ENCODE measurements at regions not wholly inside any gene's neighbourhood (a gene's known extent, or its start where the extent isn't known, plus 50 kb on each side); places are given as distances from the start of the nearest gene placed in this dataset.

DNA sequence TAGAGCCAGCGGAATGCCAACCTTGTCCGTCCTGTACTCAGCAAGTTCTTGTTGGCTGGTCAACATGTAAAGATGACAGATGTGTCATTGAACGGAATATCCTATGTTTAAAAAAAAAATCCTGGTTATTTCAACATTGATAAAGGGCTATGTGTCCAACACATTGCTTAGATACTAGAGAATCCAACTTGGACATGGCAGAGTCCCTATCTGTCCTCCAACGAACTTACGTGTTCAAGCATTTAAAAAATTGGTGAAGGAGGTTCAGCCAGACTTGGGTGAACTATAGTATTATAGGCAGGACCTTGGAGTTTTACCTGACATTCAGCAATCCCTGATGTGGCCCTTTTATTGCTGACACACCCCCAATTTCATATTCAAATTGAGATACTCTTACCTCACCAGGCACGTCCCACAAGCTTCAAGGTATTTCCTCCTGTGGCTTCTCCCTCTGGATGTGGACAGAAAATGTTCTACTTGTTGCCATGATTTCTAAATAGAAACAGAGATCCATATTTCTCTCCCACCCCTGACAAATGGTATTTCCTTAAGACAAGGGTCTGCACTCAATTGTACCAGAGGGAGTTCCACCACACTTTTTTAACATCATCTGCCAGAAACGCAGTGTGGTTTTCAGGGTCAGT lies 207.7 kb upstream of the TPM1 start:
- DNase-seq (ENCODE audit: low spot score): no peak
- BruUV-seq (replicated peaks): no TSS peak
- ChIA-PET CTCF (no interaction called here), POLR2A (ENCODE audit: low non-redundant PET) (no interaction called here)
- intact Hi-C loops (cut with micrococcal nuclease; ENCODE audit: unreplicated experiment): no loop called here
- no peaks in the 10 kb centered on the region for H3K9me3 ChIP-seq (ENCODE audit: low read depth, low read length, poor library complexity, severe bottlenecking)
- no peaks in the 10 kb centered on the region for H3K36me3 ChIP-seq (ENCODE audit: insufficient read depth, low read length, poor library complexity, severe bottlenecking)
- TF ChIP-seq, protein P1, sequence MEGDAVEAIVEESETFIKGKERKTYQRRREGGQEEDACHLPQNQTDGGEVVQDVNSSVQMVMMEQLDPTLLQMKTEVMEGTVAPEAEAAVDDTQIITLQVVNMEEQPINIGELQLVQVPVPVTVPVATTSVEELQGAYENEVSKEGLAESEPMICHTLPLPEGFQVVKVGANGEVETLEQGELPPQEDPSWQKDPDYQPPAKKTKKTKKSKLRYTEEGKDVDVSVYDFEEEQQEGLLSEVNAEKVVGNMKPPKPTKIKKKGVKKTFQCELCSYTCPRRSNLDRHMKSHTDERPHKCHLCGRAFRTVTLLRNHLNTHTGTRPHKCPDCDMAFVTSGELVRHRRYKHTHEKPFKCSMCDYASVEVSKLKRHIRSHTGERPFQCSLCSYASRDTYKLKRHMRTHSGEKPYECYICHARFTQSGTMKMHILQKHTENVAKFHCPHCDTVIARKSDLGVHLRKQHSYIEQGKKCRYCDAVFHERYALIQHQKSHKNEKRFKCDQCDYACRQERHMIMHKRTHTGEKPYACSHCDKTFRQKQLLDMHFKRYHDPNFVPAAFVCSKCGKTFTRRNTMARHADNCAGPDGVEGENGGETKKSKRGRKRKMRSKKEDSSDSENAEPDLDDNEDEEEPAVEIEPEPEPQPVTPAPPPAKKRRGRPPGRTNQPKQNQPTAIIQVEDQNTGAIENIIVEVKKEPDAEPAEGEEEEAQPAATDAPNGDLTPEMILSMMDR (conservative IDR thresholded peaks at IDR 0.05; ENCODE audit: low read depth, low read length): no peak
- TF ChIP-seq EZH2 (IDR thresholded peaks at IDR 0.05; ENCODE audit: borderline replicate concordance, low read depth, low read length, poor library complexity, severe bottlenecking): no peak
- no peak overlapping the region for H3K27ac ChIP-seq (ENCODE audit: low read depth, low read length, poor library complexity, severe bottlenecking)
- no peaks in the 10 kb centered on the region for H3K4me1 ChIP-seq (ENCODE audit: insufficient read depth, low read length, poor library complexity, severe bottlenecking)
- no peaks in the 10 kb centered on the region for H3K27me3 ChIP-seq (replicated peaks; ENCODE audit: insufficient read depth, low read depth, low read length, poor library complexity)
- H3K4me3 ChIP-seq (ENCODE audit: low read depth, low read length, poor library complexity, severe bottlenecking): no peak overlapping the region

DNA sequence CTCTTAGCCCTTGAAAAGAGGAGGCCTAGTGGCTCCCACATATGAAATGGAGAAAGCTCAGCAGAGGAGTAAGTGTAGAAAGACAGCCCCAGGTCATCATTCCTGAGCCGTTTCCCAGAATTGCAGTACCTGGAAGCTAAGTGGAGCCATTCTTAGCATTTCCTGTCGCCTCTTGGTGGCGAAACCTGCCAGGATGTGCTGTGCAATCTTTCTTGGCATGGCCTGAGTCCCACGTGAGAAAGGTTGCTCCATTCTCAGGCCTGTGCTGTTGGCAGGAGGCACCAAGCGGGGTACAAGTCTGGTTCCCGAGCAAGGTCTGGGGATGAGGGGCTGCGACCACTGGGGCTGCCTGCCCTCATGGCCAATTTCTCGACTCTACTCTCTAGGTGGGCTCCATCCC lies 207.2 kb upstream of the TPM1 start:
- H3K36me3 ChIP-seq (ENCODE audit: insufficient read depth, low read length, poor library complexity, severe bottlenecking): no peaks in the 10 kb centered on the region
- intact Hi-C loops (cut with micrococcal nuclease; ENCODE audit: unreplicated experiment): no loop called here
- TF ChIP-seq, protein P1 (conservative IDR thresholded peaks at IDR 0.05; ENCODE audit: low read depth, low read length): no peak
- TF ChIP-seq EZH2 (IDR thresholded peaks at IDR 0.05; ENCODE audit: borderline replicate concordance, low read depth, low read length, poor library complexity, severe bottlenecking): no peak

DNA sequence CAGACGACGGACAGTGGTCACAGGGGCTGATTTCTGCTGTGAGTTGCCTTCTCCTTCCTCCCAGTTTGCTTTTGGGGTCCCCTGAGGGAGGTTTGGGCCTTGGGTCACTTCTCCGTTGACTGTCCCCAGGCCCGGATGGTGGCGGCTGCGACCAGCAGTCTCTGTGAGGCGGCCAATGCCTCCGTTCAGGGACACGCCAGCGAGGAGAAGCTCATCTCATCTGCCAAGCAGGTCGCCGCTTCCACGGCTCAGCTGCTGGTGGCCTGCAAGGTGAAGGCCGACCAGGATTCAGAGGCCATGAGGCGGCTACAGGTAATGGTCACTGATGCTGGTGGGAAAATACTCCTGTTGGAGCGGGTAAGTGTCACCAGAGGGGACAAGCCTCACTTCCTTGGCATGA lies 206.8 kb upstream of the TPM1 start:
- H3K27ac ChIP-seq (ENCODE audit: low read depth, low read length, poor library complexity, severe bottlenecking): no peak overlapping the region
- H3K9me3 ChIP-seq (ENCODE audit: low read depth, low read length, poor library complexity, severe bottlenecking): no peaks in the 10 kb centered on the region
- no peaks in the 10 kb centered on the region for H3K27me3 ChIP-seq (replicated peaks; ENCODE audit: insufficient read depth, low read depth, low read length, poor library complexity)
- no peaks in the 10 kb centered on the region for H3K36me3 ChIP-seq (ENCODE audit: insufficient read depth, low read length, poor library complexity, severe bottlenecking)
- ChIA-PET POLR2A (ENCODE audit: low non-redundant PET) (no interaction called here), CTCF (no interaction called here)
- no peak for TF ChIP-seq EZH2 (IDR thresholded peaks at IDR 0.05; ENCODE audit: borderline replicate concordance, low read depth, low read length, poor library complexity, severe bottlenecking)
- TF ChIP-seq, protein P1 (conservative IDR thresholded peaks at IDR 0.05; ENCODE audit: low read depth, low read length): no peak
- H3K4me1 ChIP-seq (ENCODE audit: insufficient read depth, low read length, poor library complexity, severe bottlenecking): no peaks in the 10 kb centered on the region
- DNase-seq (ENCODE audit: low spot score): no peak
- intact Hi-C loops (cut with micrococcal nuclease; ENCODE audit: unreplicated experiment): no loop called here
- no peak overlapping the region for H3K4me3 ChIP-seq (ENCODE audit: low read depth, low read length, poor library complexity, severe bottlenecking)
- BruUV-seq (replicated peaks): no TSS peak

More for the DNA sequence above, 207.2 kb upstream of the TPM1 start:
- no peaks in the 10 kb centered on the region for H3K4me1 ChIP-seq (ENCODE audit: insufficient read depth, low read length, poor library complexity, severe bottlenecking)
- ChIA-PET POLR2A (ENCODE audit: low non-redundant PET) (no interaction called here), CTCF (no interaction called here)
- no peaks in the 10 kb centered on the region for H3K27me3 ChIP-seq (replicated peaks; ENCODE audit: insufficient read depth, low read depth, low read length, poor library complexity)
- no peak overlapping the region for H3K4me3 ChIP-seq (ENCODE audit: low read depth, low read length, poor library complexity, severe bottlenecking)
- DNase-seq (ENCODE audit: low spot score): no peak
- BruUV-seq (replicated peaks): no TSS peak
- no peak overlapping the region for H3K27ac ChIP-seq (ENCODE audit: low read depth, low read length, poor library complexity, severe bottlenecking)
- no peaks in the 10 kb centered on the region for H3K9me3 ChIP-seq (ENCODE audit: low read depth, low read length, poor library complexity, severe bottlenecking)

All from A673 (cell line).